Osteoblast (primary cell): ENCODE measurements at regions not wholly inside any gene's neighbourhood (a gene's known extent, or its start where the extent isn't known, plus 50 kb on each side); places are given as distances from the start of the nearest gene placed in this dataset.

ENCODE experiments used
- DNase-seq: peaks from one replicate; pipeline ENCODE4 v3.0.0; 2011; ENCODE audit warnings: low spot score, mixed read lengths; ENCODE audit not compliant: insufficient read length; ENCODE audit errors: missing footprints
- H2AFZ ChIP-seq: 2 replicates; pipeline ENCODE4 v1.6.0; 2011; ENCODE audit warnings: mild to moderate bottlenecking, low read length
- H3K27ac ChIP-seq: 2 replicates; pipeline ENCODE4 v1.5.1; 2011; ENCODE audit warnings: mild to moderate bottlenecking, low read depth, low read length, moderate library complexity
- H3K27me3 ChIP-seq: 2 replicates; pipeline ENCODE4 v1.6.0; 2012; ENCODE audit warnings: mild to moderate bottlenecking, control low read depth, inconsistent platforms, low read length, moderate library complexity; ENCODE audit not compliant: insufficient read depth
- H3K36me3 ChIP-seq: 2 replicates; pipeline ENCODE4 v1.5.1; 2011; ENCODE audit warnings: mild to moderate bottlenecking, low read length, control low read depth, moderate library complexity; ENCODE audit not compliant: insufficient read depth
- H3K4me1 ChIP-seq: 2 replicates; pipeline ENCODE4 v1.5.1; 2011; ENCODE audit warnings: mild to moderate bottlenecking, low read length, control low read depth, moderate library complexity; ENCODE audit not compliant: insufficient read depth
- H3K4me2 ChIP-seq: 2 replicates; pipeline ENCODE4 v1.6.0; 2011; ENCODE audit warnings: mild to moderate bottlenecking, low read length; ENCODE audit not compliant: insufficient read depth
- H3K4me3 ChIP-seq: fragments of 200-600 bp; sonication (generic); 3 replicates; pipeline ENCODE4 v1.5.1; 2012; ENCODE audit warnings: mild to moderate bottlenecking, low read length, inconsistent platforms; ENCODE audit not compliant: insufficient read depth
- H3K79me2 ChIP-seq: 2 replicates; pipeline ENCODE4 v1.6.0; 2012; ENCODE audit warnings: mild to moderate bottlenecking, low read length, control low read depth, inconsistent platforms; ENCODE audit not compliant: insufficient read depth
- H3K9me3 ChIP-seq: 2 replicates; pipeline ENCODE4 v1.5.1; 2011; ENCODE audit warnings: low read depth, low read length, control low read depth
- H4K20me1 ChIP-seq: 2 replicates; pipeline ENCODE4 v1.6.0; 2012; ENCODE audit warnings: mild to moderate bottlenecking, low read length, control low read depth; ENCODE audit not compliant: insufficient read depth
- TF ChIP-seq, protein P1 (sequence below): IDR thresholded peaks from 2 replicates; pipeline ENCODE4 v1.5.1; 2011; ENCODE audit warnings: mild to moderate bottlenecking, low read depth, low read length, moderate library complexity; ENCODE audit errors: extremely low read depth

DNA sequence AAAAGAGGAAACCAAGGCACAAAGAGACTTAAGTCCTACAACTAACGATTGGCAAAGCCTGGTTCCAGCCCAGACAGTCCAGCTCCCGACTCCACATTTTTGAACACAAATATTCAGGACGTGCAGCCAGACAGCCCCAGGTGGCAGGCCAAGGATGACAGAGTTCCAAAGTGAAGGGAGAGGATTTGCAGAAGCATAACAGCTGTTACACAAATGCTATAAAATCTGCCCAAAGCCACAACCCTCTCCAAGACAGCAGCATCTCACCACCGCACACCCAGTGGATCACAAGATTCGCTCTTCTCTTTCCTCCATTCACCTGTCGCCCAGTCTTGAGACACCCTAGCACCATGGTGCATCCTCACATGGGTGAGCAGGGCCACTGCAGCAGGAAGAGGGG is 227.1 kb upstream of the ID2 start:
- H3K4me1 ChIP-seq: peaks cover 12% of the 10 kb centered on the region

DNA sequence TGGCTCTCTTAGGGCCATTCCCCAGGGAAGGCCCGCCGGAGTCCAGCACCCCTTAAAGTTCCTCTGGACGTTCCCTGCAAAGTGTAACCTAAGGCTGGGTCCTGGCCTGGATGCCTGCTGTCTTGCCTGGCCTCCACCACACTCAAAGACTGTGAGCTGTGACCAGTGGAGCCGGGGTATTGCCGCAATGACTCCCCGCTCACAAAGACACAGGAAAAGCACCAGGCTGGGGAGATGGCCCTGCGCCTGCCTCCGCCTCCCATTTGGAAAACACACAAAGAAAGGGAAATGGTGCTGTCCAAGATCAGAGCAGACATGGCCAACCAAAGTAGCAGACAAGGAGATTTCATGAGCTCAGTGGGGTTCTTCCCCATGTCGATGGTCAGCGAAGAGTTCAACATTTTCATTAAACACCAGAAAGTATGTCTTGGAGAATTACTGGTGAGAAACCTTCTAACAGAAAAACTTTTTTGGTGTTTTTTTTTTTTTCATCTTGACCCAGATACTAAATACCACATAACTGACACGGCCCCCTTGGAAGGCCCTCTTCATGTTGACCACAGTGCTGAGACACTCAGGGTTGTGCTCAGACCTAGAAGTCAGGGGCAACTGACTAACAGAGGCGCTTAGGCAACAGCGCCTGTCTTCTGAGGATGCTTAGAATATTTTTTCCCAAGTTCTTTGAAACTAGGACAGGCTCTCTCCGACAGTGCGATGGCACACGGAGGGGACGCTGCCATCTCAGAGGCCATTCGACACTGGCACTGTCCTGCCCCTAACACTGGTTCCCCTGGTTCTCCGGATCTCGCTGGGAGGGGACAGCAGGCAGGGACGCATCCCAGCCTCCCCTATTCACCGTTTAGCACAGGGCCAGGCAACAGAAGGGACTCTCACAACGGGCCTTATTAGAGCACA is 226.4 kb upstream of the ID2 start:
- H2AFZ ChIP-seq: no peak overlapping the region

More for the DNA sequence above, 227.1 kb upstream of the ID2 start:
- Histone ChIP-seq H3K27me3 (peaks cover 12% of the 10 kb centered on the region), H3K9me3 (no peaks in the 10 kb centered on the region), H3K36me3 (no peaks in the 10 kb centered on the region), H3K79me2 (no peaks in the 10 kb centered on the region), H4K20me1 (no peaks in the 10 kb centered on the region), H2AFZ (no peak overlapping the region), H3K4me3 (no peak overlapping the region), H3K27ac (no peak overlapping the region), H3K4me2 (no peak overlapping the region)
- DNase-seq: no peak
- TF ChIP-seq, protein P1, sequence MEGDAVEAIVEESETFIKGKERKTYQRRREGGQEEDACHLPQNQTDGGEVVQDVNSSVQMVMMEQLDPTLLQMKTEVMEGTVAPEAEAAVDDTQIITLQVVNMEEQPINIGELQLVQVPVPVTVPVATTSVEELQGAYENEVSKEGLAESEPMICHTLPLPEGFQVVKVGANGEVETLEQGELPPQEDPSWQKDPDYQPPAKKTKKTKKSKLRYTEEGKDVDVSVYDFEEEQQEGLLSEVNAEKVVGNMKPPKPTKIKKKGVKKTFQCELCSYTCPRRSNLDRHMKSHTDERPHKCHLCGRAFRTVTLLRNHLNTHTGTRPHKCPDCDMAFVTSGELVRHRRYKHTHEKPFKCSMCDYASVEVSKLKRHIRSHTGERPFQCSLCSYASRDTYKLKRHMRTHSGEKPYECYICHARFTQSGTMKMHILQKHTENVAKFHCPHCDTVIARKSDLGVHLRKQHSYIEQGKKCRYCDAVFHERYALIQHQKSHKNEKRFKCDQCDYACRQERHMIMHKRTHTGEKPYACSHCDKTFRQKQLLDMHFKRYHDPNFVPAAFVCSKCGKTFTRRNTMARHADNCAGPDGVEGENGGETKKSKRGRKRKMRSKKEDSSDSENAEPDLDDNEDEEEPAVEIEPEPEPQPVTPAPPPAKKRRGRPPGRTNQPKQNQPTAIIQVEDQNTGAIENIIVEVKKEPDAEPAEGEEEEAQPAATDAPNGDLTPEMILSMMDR: no peak

DNA sequence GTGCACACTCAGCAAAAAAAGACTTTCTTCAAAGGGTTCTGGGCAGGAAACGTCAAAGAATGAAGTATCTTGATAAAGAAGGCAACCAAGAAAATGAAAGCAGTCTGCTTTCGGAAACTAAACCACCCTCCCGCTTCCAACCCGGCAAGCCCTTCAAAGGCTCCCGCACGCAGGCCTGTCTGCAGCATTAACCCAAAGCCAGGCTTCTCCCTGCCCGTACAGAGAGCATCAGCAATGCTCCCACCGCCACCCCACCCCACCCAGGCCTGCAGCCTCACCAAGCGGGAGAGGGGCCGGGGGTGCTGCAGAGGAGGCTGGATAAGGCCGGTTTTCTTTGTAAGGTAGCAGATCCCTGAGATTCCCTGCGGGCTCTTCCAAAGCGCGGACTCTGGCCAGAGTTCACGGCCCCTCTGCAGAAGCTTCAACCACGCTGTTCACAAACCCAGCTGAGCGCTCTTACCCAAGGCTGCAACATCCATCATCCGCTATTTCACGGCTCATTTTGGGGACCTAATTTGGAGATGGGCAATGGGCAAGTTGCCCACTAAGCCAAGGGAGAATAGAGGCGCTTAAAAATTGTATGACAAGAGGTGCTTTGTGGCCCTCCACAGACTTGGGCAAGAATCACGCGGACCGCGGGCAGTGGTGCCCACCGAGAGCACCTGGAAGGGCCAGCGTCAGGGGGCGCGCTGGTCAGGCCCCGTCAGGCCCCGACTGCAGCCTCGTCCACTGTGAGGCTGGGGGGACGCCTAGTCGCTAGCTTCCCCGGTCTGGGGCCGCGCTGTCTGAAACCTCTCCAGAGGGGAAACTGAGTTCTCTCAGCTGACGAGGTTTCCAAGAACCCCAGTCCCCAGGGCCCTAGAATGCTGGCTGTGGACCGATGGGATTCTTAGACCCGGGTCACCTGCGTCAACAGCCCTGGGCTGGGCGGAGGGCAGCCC is 225.4 kb upstream of the ID2 start:
- no peak overlapping the region for H3K4me3 ChIP-seq
- H2AFZ ChIP-seq: no peak overlapping the region
- DNase-seq: no peak
- no peaks in the 10 kb centered on the region for H3K79me2 ChIP-seq
- H3K27ac ChIP-seq: no peak overlapping the region
- no peaks in the 10 kb centered on the region for H4K20me1 ChIP-seq
- no peaks in the 10 kb centered on the region for H3K9me3 ChIP-seq
- no peak overlapping the region for H3K4me2 ChIP-seq
- no peaks in the 10 kb centered on the region for H3K36me3 ChIP-seq
- H3K27me3 ChIP-seq: peaks cover 12% of the 10 kb centered on the region
- H3K4me1 ChIP-seq: peaks cover 12% of the 10 kb centered on the region
- TF ChIP-seq, protein P1: no peak

More for the DNA sequence above, 226.4 kb upstream of the ID2 start:
- Histone ChIP-seq H3K4me1 (peaks cover 12% of the 10 kb centered on the region), H3K9me3 (no peaks in the 10 kb centered on the region), H4K20me1 (no peaks in the 10 kb centered on the region), H3K27me3 (peaks cover 12% of the 10 kb centered on the region), H3K27ac (no peak overlapping the region), H3K4me2 (no peak overlapping the region), H3K36me3 (no peaks in the 10 kb centered on the region), H3K79me2 (no peaks in the 10 kb centered on the region), H3K4me3 (no peak overlapping the region)
- no peak for DNase-seq
- TF ChIP-seq, protein P1: no peak
